ENCODE measurements at regions not wholly inside any gene's neighbourhood (a gene's known extent, or its start where the extent isn't known, plus 50 kb on each side); places are given as distances from the start of the nearest gene placed in this dataset.
A peak's percentile ranks its signal among the peaks of the same experiment; 100 is the strongest.
"Not testable (repeated sequence)": the region's sequence is repeated elsewhere in the genome, so short reads cannot be mapped to it uniquely, and the experiment has no call there.

GRCh38 chr19:34871911-34872310, 54.8 kb upstream of the ZNF30 start:
- not testable (repeated sequence) for H3K36me3 Mint-ChIP-seq (ENCODE audit: low read depth); H3K4me3 Mint-ChIP-seq; H3K27me3 Mint-ChIP-seq (ENCODE audit: low read depth, poor library complexity); H3K27ac Mint-ChIP-seq; DNase-seq; H3K4me1 Mint-ChIP-seq
- H3K9me3 Mint-ChIP-seq, result peaks cover 42% of the 10 kb centered on the region

GRCh38 chr19:34867631-34868030, 59.1 kb upstream of the ZNF30 start:
- H3K27me3 Mint-ChIP-seq (ENCODE audit: low read depth, poor library complexity), result no peaks in the 10 kb centered on the region
- H3K27ac Mint-ChIP-seq, result no peak overlapping the region
- no peaks in the 10 kb centered on the region for H3K4me1 Mint-ChIP-seq
- peaks cover 46% of the 10 kb centered on the region for H3K9me3 Mint-ChIP-seq
- DNase-seq, result no peak
- no peaks in the 10 kb centered on the region for H3K36me3 Mint-ChIP-seq (ENCODE audit: low read depth)
- H3K4me3 Mint-ChIP-seq, result no peak overlapping the region
- TF ChIP-seq CTCF (IDR thresholded peaks at IDR 0.05), result no peak

- DNase-seq; H3K27ac Mint-ChIP-seq; H3K27me3 Mint-ChIP-seq (ENCODE audit: low read depth, poor library complexity); H3K36me3 Mint-ChIP-seq (ENCODE audit: low read depth); H3K4me3 Mint-ChIP-seq; H3K4me1 Mint-ChIP-seq: not testable (repeated sequence)
- peaks cover 50% of the 10 kb centered on the region for H3K9me3 Mint-ChIP-seq
Observed at GRCh38 chr19:34865225-34865624, 61.5 kb upstream of the ZNF30 start.

- H3K4me3 Mint-ChIP-seq, result peak overlapping the region; percentile 93
- DNase-seq; H3K27ac Mint-ChIP-seq; H3K27me3 Mint-ChIP-seq (ENCODE audit: low read depth, poor library complexity): not testable (repeated sequence)
- peaks cover 14% of the 10 kb centered on the region for H3K4me1 Mint-ChIP-seq
- H3K36me3 Mint-ChIP-seq (ENCODE audit: low read depth), result peaks cover 43% of the 10 kb centered on the region
- H3K9me3 Mint-ChIP-seq, result peaks cover 59% of the 10 kb centered on the region
Observed at GRCh38 chr19:34859823-34860736, 66.6 kb upstream of the ZNF30 start.

GRCh38 chr19:34859325-34859724, 67.4 kb upstream of the ZNF30 start:
- Mint-ChIP-seq H3K36me3 (ENCODE audit: low read depth) (peaks cover 43% of the 10 kb centered on the region), H3K4me3 (peak overlapping the region; percentile 93), H3K4me1 (peaks cover 14% of the 10 kb centered on the region), H3K9me3 (peaks cover 60% of the 10 kb centered on the region)
- not testable (repeated sequence) for H3K27ac Mint-ChIP-seq; DNase-seq; H3K27me3 Mint-ChIP-seq (ENCODE audit: low read depth, poor library complexity)

- Mint-ChIP-seq H3K27ac (no peak overlapping the region), H3K4me1 (peaks cover 20% of the 10 kb centered on the region), H3K9me3 (peaks cover 53% of the 10 kb centered on the region), H3K4me3 (no peak overlapping the region), H3K36me3 (ENCODE audit: low read depth) (peaks cover 43% of the 10 kb centered on the region), H3K27me3 (ENCODE audit: low read depth, poor library complexity) (peaks cover 6% of the 10 kb centered on the region)
- no peak for DNase-seq
- no peak for TF ChIP-seq CTCF (IDR thresholded peaks at IDR 0.05)
Observed at GRCh38 chr19:34856052-34856451, 70.7 kb upstream of the ZNF30 start.

GRCh38 chr19:34853369-34853768, 73.3 kb upstream of the ZNF30 start:
- TF ChIP-seq CTCF (IDR thresholded peaks at IDR 0.05), result no peak
- Mint-ChIP-seq H3K27me3 (ENCODE audit: low read depth, poor library complexity) (peaks cover 3% of the 10 kb centered on the region), H3K36me3 (ENCODE audit: low read depth) (peaks cover 44% of the 10 kb centered on the region), H3K27ac (no peak overlapping the region), H3K4me3 (no peak overlapping the region), H3K4me1 (peaks cover 7% of the 10 kb centered on the region), H3K9me3 (peaks cover 37% of the 10 kb centered on the region)
- no peak for DNase-seq

- Mint-ChIP-seq H3K36me3 (ENCODE audit: low read depth) (peaks cover 42% of the 10 kb centered on the region), H3K4me3 (no peak overlapping the region), H3K27me3 (ENCODE audit: low read depth, poor library complexity) (peaks cover 3% of the 10 kb centered on the region), H3K27ac (no peak overlapping the region), H3K9me3 (peaks cover 30% of the 10 kb centered on the region), H3K4me1 (peaks cover 6% of the 10 kb centered on the region)
- no peak for TF ChIP-seq CTCF (IDR thresholded peaks at IDR 0.05)
- no peak for DNase-seq
Observed at GRCh38 chr19:34852669-34853068, 74.0 kb upstream of the ZNF30 start.
